CMK (cell line): ENCODE measurements at regions not wholly inside any gene's neighbourhood (a gene's known extent, or its start where the extent isn't known, plus 50 kb on each side); places are given as distances from the start of the nearest gene placed in this dataset.
"Not testable (repeated sequence)": the region's sequence is repeated elsewhere in the genome, so short reads cannot be mapped to it uniquely, and the experiment has no call there.

Source experiments
- DNase-seq: peaks from one replicate; pipeline ENCODE4 v3.0.0-alpha.2; 2010; ENCODE audit warnings: low read depth

- no peak for DNase-seq
Measured at GRCh38 chr6:15898693-15899092, 230.2 kb upstream of the MYLIP start.

- no peak for DNase-seq
Measured at GRCh38 chr6:15897063-15897876, 231.6 kb upstream of the MYLIP start.

- DNase-seq = no peak
Measured at GRCh38 chr6:15894973-15895725, 232.3 kb upstream of the DTNBP1 start.

GRCh38 chr6:15893556-15894253 lies 230.9 kb upstream of the DTNBP1 start:
- DNase-seq = peak; percentile 91

GRCh38 chr6:15892369-15892768 lies 229.5 kb upstream of the DTNBP1 start:
- DNase-seq = no peak

- DNase-seq = no peak
Measured at GRCh38 chr6:15888798-15889772, 226.3 kb upstream of the DTNBP1 start.

- no peak for DNase-seq
Measured at GRCh38 chr6:15887491-15888461, 224.9 kb upstream of the DTNBP1 start.

- no peak for DNase-seq
Measured at GRCh38 chr6:15885624-15886023, 222.8 kb upstream of the DTNBP1 start.

- not testable (repeated sequence) for DNase-seq
Measured at GRCh38 chr6:15883593-15883992, 220.8 kb upstream of the DTNBP1 start.

- DNase-seq = no peak
Measured at GRCh38 chr6:15882915-15883314, 220.1 kb upstream of the DTNBP1 start.

GRCh38 chr6:15882345-15882744 lies 219.5 kb upstream of the DTNBP1 start:
- DNase-seq = no peak

GRCh38 chr6:15881150-15881549 lies 218.3 kb upstream of the DTNBP1 start:
- peak; percentile 36 for DNase-seq

GRCh38 chr6:15880262-15880973 lies 217.6 kb upstream of the DTNBP1 start:
- no peak for DNase-seq

GRCh38 chr6:15879371-15880261 lies 216.8 kb upstream of the DTNBP1 start:
- peak; percentile 76 for DNase-seq

- no peak for DNase-seq
Measured at GRCh38 chr6:15877231-15877630, 214.4 kb upstream of the DTNBP1 start.

- no peak for DNase-seq
Measured at GRCh38 chr6:15876406-15876805, 213.6 kb upstream of the DTNBP1 start.

GRCh38 chr6:15875797-15876196 lies 213.0 kb upstream of the DTNBP1 start:
- DNase-seq = no peak

- DNase-seq = no peak
Measured at GRCh38 chr6:15874821-15875220, 212.0 kb upstream of the DTNBP1 start.

GRCh38 chr6:15874326-15874725 lies 211.5 kb upstream of the DTNBP1 start:
- DNase-seq = no peak
